ENCODE measurements at regions not wholly inside any gene's neighbourhood (a gene's known extent, or its start where the extent isn't known, plus 50 kb on each side); places are given as distances from the start of the nearest gene placed in this dataset.

GRCh38 chr5:30069441-30070263, 1123.8 kb upstream of the CDH6 start:
- H3K27ac ChIP-seq: no peak overlapping the region
- no peak for TF ChIP-seq ZFX (IDR thresholded peaks at IDR 0.05; ENCODE audit: borderline replicate concordance)
- TF ChIP-seq, protein P1, sequence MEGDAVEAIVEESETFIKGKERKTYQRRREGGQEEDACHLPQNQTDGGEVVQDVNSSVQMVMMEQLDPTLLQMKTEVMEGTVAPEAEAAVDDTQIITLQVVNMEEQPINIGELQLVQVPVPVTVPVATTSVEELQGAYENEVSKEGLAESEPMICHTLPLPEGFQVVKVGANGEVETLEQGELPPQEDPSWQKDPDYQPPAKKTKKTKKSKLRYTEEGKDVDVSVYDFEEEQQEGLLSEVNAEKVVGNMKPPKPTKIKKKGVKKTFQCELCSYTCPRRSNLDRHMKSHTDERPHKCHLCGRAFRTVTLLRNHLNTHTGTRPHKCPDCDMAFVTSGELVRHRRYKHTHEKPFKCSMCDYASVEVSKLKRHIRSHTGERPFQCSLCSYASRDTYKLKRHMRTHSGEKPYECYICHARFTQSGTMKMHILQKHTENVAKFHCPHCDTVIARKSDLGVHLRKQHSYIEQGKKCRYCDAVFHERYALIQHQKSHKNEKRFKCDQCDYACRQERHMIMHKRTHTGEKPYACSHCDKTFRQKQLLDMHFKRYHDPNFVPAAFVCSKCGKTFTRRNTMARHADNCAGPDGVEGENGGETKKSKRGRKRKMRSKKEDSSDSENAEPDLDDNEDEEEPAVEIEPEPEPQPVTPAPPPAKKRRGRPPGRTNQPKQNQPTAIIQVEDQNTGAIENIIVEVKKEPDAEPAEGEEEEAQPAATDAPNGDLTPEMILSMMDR (IDR thresholded peaks at IDR 0.05): no peak

GRCh38 chr5:30063503-30063902, 1130.0 kb upstream of the CDH6 start:
- TF ChIP-seq, protein P1 (IDR thresholded peaks at IDR 0.05): no peak
- no peak for TF ChIP-seq ZFX (IDR thresholded peaks at IDR 0.05; ENCODE audit: borderline replicate concordance)
- H3K27ac ChIP-seq: no peak overlapping the region

DNA sequence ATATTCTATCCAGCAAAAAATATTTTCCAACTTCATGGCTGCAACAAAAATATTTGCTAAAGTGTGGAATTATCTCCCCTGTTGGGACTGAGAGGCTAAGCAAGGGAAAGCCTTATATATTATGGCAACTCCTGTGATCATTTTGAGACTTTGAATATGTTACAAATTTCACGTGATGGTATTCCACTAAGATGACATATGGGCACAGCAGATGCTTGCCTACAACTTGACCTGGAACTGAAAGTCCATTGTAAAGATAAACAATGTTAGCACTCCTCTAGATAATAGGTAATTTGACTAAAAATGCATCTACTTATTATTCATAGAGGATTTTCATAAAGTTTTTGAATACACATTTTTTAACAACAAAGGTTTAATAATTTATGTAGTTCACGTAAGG, 1141.5 kb upstream of the CDH6 start:
- TF ChIP-seq, protein P1 (IDR thresholded peaks at IDR 0.05): no peak
- TF ChIP-seq ZFX (IDR thresholded peaks at IDR 0.05; ENCODE audit: borderline replicate concordance): no peak
- no peak overlapping the region for H3K27ac ChIP-seq

DNA sequence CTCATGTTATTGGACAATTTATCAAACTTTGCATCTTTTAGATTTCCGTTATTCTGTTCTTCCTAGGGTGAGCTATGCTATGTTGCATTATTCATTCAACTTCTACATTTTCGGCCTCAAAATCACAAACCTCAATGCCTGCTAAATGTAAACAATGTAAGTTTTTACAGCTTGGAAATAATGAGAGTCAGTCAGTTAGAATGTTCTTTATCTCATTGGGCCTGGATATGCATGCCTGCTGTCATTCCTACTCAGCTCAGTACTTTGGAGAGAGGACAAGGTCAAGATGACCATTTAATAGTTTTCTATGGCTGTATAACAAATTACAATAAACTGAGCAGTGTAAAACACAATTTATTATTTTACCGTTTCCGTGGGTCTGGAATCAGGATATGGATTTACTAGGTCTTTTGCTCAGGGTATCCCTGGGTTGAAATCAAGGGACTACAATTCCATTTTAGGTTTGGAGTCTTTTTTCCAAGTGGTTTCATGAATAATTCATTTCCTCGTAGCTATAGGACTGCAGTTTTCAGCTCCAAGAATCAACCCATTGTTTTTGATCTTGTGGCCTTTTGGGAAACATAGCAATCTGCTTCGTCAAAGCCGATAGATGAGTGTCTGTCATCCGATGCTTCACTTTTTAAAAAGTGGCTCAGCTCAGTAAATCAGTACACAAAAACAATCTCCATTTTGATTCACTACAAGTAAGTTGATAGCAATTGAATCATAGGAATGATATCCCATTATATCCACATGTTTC, 1143.2 kb upstream of the CDH6 start:
- no peak for TF ChIP-seq ZFX (IDR thresholded peaks at IDR 0.05; ENCODE audit: borderline replicate concordance)
- TF ChIP-seq, protein P1 (IDR thresholded peaks at IDR 0.05): no peak
- no peak overlapping the region for H3K27ac ChIP-seq

DNA sequence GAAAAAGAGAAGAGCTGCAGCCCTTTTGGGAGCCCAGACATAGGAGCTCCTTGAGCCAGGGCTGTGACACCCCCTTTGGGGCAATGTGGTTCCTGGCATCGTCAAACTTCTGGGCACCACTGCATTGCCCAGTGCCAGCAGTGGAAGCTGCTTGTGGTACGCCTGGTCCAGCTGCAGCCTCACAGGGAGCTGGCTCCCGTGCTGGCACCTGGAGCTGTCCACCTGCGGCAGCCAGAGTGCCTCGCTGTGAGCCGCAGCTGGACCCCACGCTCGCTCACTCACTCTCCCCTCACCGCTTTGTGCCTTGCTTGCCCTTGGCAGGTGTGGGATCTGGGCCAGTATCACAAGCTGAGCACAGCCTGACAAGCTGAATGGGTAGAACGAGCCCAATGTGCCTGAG, 1150.8 kb upstream of the CDH6 start:
- H3K27ac ChIP-seq: no peak overlapping the region

GRCh38 chr5:30041831-30042385, 1151.6 kb upstream of the CDH6 start:
- no peak overlapping the region for H3K27ac ChIP-seq

More for the DNA sequence above, 1150.8 kb upstream of the CDH6 start:
- no peak for TF ChIP-seq ZFX (IDR thresholded peaks at IDR 0.05; ENCODE audit: borderline replicate concordance)
- TF ChIP-seq, protein P1 (IDR thresholded peaks at IDR 0.05): no peak

More at GRCh38 chr5:30041831-30042385, 1151.6 kb upstream of the CDH6 start:
- TF ChIP-seq, protein P1 (IDR thresholded peaks at IDR 0.05): no peak
- TF ChIP-seq ZFX (IDR thresholded peaks at IDR 0.05; ENCODE audit: borderline replicate concordance): no peak
